ENCODE measurements at regions not wholly inside any gene's neighbourhood (a gene's known extent, or its start where the extent isn't known, plus 50 kb on each side); places are given as distances from the start of the nearest gene placed in this dataset.
"Not testable (repeated sequence)": the region's sequence is repeated elsewhere in the genome, so short reads cannot be mapped to it uniquely, and the experiment has no call there.

DNA sequence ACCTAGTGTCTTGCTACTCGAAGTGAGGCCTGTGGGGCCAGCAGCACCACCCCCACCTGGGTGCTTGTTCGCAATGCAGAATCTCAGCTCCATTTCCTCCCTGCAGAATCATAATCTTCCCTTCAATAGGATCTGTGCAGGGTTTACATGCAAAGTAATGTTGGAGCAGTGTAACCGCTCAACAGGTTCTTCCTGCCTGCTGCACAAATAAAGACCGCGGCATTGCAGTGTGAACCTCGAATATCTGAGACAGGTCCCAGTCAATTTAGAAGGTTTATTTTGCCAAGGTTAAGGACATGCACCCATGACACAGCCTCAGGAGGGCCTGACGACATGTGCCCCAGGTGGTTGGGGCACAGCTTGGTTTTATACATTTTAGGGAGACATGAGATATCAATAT, 119.2 kb downstream of the TLR5 start:
- H3K4me1 ChIP-seq (ENCODE audit: insufficient read depth, low read length, poor library complexity, severe bottlenecking) = no peaks in the 10 kb centered on the region
- H3F3A ChIP-seq (ENCODE audit: low read depth) = no peaks in the 10 kb centered on the region
- no peak overlapping the region for H3K9ac ChIP-seq (ENCODE audit: low read depth, low read length, poor library complexity, severe bottlenecking)
- H4K20me1 ChIP-seq (ENCODE audit: insufficient read depth, low read length, poor library complexity, severe bottlenecking) = no peaks in the 10 kb centered on the region
- no peaks in the 10 kb centered on the region for H3K9me2 ChIP-seq (replicated peaks; ENCODE audit: low read depth, low read length)
- no peak overlapping the region for H3K4me3 ChIP-seq (ENCODE audit: low read length, poor library complexity, severe bottlenecking)
- no peak for TF ChIP-seq EZH2phosphoT487 (IDR thresholded peaks at IDR 0.05; ENCODE audit: borderline replicate concordance)
- TF ChIP-seq, protein P1, sequence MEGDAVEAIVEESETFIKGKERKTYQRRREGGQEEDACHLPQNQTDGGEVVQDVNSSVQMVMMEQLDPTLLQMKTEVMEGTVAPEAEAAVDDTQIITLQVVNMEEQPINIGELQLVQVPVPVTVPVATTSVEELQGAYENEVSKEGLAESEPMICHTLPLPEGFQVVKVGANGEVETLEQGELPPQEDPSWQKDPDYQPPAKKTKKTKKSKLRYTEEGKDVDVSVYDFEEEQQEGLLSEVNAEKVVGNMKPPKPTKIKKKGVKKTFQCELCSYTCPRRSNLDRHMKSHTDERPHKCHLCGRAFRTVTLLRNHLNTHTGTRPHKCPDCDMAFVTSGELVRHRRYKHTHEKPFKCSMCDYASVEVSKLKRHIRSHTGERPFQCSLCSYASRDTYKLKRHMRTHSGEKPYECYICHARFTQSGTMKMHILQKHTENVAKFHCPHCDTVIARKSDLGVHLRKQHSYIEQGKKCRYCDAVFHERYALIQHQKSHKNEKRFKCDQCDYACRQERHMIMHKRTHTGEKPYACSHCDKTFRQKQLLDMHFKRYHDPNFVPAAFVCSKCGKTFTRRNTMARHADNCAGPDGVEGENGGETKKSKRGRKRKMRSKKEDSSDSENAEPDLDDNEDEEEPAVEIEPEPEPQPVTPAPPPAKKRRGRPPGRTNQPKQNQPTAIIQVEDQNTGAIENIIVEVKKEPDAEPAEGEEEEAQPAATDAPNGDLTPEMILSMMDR (conservative IDR thresholded peaks at IDR 0.05; ENCODE audit: low read length) = no peak
- H2AFZ ChIP-seq (ENCODE audit: low read length) = no peak overlapping the region
- H3K36me3 ChIP-seq (ENCODE audit: insufficient read depth, low read length) = no peaks in the 10 kb centered on the region
- H3K9me3 ChIP-seq (ENCODE audit: insufficient read depth, low read depth, low read length) = no peaks in the 10 kb centered on the region
- no peak overlapping the region for H3K4me2 ChIP-seq (ENCODE audit: low read depth, low read length, poor library complexity, severe bottlenecking)
- no peaks in the 10 kb centered on the region for H3K79me2 ChIP-seq (ENCODE audit: insufficient read depth, low read length)
- no peaks in the 10 kb centered on the region for H3K27me3 ChIP-seq (ENCODE audit: insufficient read depth, low read length, poor library complexity, severe bottlenecking)

DNA sequence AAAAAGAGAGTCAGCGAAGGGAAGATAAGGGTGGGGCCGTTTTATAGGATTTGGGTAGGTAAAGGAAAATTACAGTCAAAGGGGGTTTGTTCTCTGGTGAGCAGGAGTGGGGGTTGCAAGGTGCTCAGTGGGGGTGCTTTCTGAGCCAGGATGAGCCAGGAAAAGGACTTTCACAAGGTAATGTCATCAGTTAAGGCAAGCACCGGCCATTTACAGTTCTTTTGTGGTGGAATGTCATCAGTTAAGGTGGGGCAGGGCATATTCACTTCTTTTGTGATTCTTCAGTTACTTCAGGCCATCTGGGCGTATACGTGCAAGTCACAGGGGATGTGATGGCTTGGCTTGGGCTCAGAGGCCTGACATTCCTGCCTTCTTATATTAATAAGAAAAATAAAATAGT, 118.6 kb downstream of the TLR5 start:
- H3K9me2 ChIP-seq (replicated peaks; ENCODE audit: low read depth, low read length); H3K4me2 ChIP-seq (ENCODE audit: low read depth, low read length, poor library complexity, severe bottlenecking); H3F3A ChIP-seq (ENCODE audit: low read depth); H2AFZ ChIP-seq (ENCODE audit: low read length); H3K79me2 ChIP-seq (ENCODE audit: insufficient read depth, low read length); H3K4me1 ChIP-seq (ENCODE audit: insufficient read depth, low read length, poor library complexity, severe bottlenecking); H3K9ac ChIP-seq (ENCODE audit: low read depth, low read length, poor library complexity, severe bottlenecking); H3K36me3 ChIP-seq (ENCODE audit: insufficient read depth, low read length); H3K27me3 ChIP-seq (ENCODE audit: insufficient read depth, low read length, poor library complexity, severe bottlenecking); H3K4me3 ChIP-seq (ENCODE audit: low read length, poor library complexity, severe bottlenecking); H4K20me1 ChIP-seq (ENCODE audit: insufficient read depth, low read length, poor library complexity, severe bottlenecking); H3K9me3 ChIP-seq (ENCODE audit: insufficient read depth, low read depth, low read length): not testable (repeated sequence)

DNA sequence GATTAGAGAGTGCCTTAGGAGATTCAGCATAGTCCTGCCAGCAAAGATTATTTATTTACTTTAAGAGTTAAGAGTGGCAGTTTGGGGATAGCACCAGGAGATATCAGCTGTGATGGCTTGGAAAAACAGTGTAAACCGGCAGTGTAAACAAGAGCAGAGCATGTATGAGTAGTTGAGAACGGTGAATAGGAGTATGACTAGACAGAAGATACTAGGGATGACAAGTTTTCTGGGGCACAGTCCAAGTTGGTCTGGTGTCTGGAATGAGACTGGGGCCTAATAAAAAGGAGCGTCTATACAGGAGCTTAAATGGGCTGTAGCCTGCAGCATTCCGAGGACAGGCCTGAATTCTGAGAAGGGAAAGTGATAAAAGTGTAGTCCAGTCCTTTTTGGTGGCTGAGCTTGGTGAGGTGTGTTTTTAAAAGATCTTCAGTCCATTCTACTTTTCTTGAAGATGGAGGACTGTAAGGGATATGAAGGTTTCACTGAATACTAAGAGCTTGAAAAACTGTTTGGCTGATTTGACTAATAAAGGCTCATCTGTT, 117.8 kb downstream of the TLR5 start:
- H3K36me3 ChIP-seq (ENCODE audit: insufficient read depth, low read length); H3K79me2 ChIP-seq (ENCODE audit: insufficient read depth, low read length); H4K20me1 ChIP-seq (ENCODE audit: insufficient read depth, low read length, poor library complexity, severe bottlenecking); H3K9ac ChIP-seq (ENCODE audit: low read depth, low read length, poor library complexity, severe bottlenecking); H3F3A ChIP-seq (ENCODE audit: low read depth); H3K4me1 ChIP-seq (ENCODE audit: insufficient read depth, low read length, poor library complexity, severe bottlenecking); H3K27me3 ChIP-seq (ENCODE audit: insufficient read depth, low read length, poor library complexity, severe bottlenecking); H3K9me2 ChIP-seq (replicated peaks; ENCODE audit: low read depth, low read length); H2AFZ ChIP-seq (ENCODE audit: low read length); H3K9me3 ChIP-seq (ENCODE audit: insufficient read depth, low read depth, low read length); H3K4me2 ChIP-seq (ENCODE audit: low read depth, low read length, poor library complexity, severe bottlenecking); H3K4me3 ChIP-seq (ENCODE audit: low read length, poor library complexity, severe bottlenecking): not testable (repeated sequence)

DNA sequence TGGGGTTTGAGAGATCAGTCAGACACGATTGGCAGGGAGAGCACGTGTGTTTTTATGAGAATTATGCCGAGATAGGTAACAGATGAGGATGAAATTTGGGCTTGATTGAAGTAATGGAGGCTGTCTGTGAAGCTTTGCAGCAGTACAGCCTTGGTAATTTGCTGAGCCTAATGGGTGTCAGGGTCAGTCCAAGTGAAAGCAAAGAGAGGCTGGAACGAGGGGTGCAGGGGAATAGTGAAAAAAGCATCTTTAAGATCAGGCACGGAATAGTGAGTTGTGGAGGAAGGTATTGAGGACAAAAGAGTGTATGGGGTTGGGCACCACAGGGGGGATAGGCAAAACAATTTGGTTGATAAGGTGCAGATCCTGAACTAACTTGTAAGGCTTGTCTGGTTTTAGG, 116.4 kb downstream of the TLR5 start:
- not testable (repeated sequence) for H3F3A ChIP-seq (ENCODE audit: low read depth); H4K20me1 ChIP-seq (ENCODE audit: insufficient read depth, low read length, poor library complexity, severe bottlenecking); H3K4me2 ChIP-seq (ENCODE audit: low read depth, low read length, poor library complexity, severe bottlenecking); H3K36me3 ChIP-seq (ENCODE audit: insufficient read depth, low read length); H3K9me2 ChIP-seq (replicated peaks; ENCODE audit: low read depth, low read length); H3K4me1 ChIP-seq (ENCODE audit: insufficient read depth, low read length, poor library complexity, severe bottlenecking); H3K9ac ChIP-seq (ENCODE audit: low read depth, low read length, poor library complexity, severe bottlenecking); H2AFZ ChIP-seq (ENCODE audit: low read length); H3K4me3 ChIP-seq (ENCODE audit: low read length, poor library complexity, severe bottlenecking); H3K9me3 ChIP-seq (ENCODE audit: insufficient read depth, low read depth, low read length); H3K79me2 ChIP-seq (ENCODE audit: insufficient read depth, low read length); H3K27me3 ChIP-seq (ENCODE audit: insufficient read depth, low read length, poor library complexity, severe bottlenecking)

Measured in Loucy (cell line).